Posterior vena cava (tissue), 2 donors: ENCODE measurements at regions not wholly inside any gene's neighbourhood (a gene's known extent, or its start where the extent isn't known, plus 50 kb on each side); places are given as distances from the start of the nearest gene placed in this dataset.

Source experiments
- DNase-seq: peaks from one replicate; pipeline ENCODE4 v3.0.0-alpha.2; 2020; ENCODE audit warnings: low spot score
- intact Hi-C, 2 donors: fragments of 100-400 bp; cut with DNase I; formaldehyde crosslinking; loops; one replicate each; pipeline versions ENCODE4 v1.14.1 to v1.14.2; 2022 to 2023
- donor health status: DM: yes; HTN: yes; CAD: no.
- donor health status: DM: yes; HTN: yes; CAD: no.

GRCh38 chr4:24664956-24665355 lies 80.6 kb upstream of the DHX15 start:
- intact Hi-C loops = no loop called here
- DNase-seq = no peak

- intact Hi-C loops = no loop called here
- DNase-seq = no peak
Measured at GRCh38 chr4:24666316-24666715, 82.0 kb upstream of the DHX15 start.

DNA sequence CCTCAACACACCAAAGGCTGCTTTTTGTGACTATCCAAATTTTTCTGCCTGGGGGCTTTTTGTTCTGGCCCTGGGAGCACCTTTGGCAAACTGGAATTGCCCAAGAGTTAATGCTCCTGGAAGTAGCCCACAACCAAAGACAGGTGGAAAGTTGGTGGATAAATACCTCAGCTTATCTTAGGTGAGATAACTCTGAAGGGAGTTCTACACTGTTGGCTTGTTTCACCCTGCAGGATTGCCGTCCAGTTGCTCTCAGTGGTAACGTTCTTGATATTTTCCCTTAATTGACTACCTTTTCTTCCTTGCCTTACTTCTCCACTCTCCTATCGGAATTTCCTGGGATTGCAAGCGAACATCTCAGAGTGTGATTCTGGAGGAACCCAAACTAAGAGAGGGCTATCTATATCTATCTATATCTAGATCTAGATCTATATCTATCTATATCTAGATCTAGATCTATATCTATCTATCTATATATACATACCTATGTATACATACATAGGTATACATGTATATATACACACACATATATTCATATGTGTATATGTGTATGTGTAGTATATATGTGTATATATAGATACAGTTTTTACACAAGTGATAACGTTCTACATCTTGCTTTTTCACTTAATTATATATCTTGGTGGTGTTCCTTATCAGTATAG lies 82.6 kb upstream of the DHX15 start:
- DNase-seq = no peak
- intact Hi-C loops = no loop called here

DNA sequence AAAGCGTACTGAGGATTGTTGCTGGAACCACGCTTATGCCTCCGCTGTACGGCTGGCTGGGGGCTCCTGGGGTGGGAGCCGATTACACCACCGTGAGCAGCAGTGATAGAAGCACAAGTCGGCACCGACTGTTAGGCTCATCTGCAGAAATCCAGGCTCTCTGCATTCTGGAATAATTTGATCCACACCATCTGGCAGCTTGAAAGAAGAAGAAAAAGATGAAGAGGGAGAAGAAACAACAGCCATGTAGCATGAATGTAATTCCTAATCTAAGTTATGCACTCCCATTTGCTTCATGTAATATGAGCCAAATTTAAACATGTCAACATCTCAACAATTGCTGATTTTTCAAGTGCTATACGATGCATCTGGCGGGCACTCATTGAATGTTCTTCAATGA lies 84.6 kb upstream of the DHX15 start:
- intact Hi-C loops = no loop called here
- DNase-seq = no peak

DNA sequence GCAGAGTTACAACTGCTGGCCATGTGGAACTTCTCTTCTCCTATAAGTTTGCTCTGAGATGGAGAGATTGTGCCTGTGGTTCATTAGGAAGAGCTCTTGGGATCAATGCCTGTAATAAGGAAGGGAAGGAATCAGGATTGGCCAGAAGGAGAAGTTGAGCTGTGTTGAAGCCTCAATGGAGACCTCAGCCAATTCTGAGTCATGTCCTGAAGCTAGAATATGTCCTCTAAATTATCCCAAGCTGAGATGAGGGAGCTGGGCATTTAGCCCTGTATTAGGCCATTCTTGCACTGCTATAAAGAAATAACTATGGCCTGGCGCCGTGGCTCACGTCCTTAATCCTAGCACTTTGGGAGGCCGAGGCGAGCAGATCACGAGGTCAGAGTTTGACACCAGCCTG lies 85.4 kb upstream of the DHX15 start:
- intact Hi-C loops = no loop called here
- DNase-seq = no peak

DNA sequence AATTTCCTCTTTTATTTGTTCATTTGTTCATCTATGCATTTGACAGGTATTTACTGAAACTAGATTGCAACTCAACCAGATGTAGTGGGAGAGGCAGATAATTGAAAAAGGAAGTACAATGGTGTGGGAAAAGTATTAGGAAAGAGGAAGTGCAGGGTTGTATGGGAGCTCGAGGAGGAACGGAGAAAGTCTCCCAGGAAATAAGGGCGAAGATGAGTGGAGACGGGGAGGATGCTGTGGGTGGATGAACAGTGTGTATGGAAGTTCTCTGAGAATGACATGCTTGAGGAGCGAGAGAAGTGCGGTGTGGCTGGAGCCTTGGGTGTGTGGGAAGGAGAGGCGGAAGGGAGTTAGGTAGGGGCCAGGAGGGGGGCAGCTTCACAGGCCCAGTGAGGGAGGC lies 87.5 kb upstream of the DHX15 start:
- DNase-seq = no peak
- intact Hi-C loops = no loop called here

DNA sequence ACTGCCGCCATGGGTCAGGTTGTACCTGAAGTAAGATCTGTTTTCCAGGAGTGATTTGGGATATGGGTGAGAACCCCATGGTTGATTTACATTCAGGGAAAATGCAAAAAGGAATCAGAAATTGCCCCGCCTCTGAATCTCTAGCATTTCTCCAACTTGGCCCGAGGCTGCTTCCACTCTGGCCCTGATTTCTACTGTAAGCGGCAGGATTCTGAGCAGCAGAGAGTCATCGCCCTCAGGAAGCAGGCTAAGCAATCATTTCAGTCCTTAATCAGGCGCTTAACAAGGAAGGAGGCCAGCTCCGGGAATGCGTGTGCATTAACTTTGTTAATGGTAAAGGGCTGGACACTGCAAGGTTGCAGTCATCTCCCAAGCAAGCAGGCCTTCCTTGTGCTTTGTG lies 88.5 kb upstream of the DHX15 start:
- no peak for DNase-seq
- intact Hi-C loops = no loop called here

GRCh38 chr4:24674279-24674678 lies 89.9 kb upstream of the DHX15 start:
- intact Hi-C loops = no loop called here
- no peak for DNase-seq

GRCh38 chr4:24675721-24676389 lies 91.5 kb upstream of the DHX15 start:
- intact Hi-C loops = no loop called here

GRCh38 chr4:24677909-24678308 lies 93.6 kb upstream of the DHX15 start:
- intact Hi-C loops = no loop called here
- DNase-seq = no peak

More at GRCh38 chr4:24675721-24676389, 91.5 kb upstream of the DHX15 start:
- DNase-seq = no peak

DNA sequence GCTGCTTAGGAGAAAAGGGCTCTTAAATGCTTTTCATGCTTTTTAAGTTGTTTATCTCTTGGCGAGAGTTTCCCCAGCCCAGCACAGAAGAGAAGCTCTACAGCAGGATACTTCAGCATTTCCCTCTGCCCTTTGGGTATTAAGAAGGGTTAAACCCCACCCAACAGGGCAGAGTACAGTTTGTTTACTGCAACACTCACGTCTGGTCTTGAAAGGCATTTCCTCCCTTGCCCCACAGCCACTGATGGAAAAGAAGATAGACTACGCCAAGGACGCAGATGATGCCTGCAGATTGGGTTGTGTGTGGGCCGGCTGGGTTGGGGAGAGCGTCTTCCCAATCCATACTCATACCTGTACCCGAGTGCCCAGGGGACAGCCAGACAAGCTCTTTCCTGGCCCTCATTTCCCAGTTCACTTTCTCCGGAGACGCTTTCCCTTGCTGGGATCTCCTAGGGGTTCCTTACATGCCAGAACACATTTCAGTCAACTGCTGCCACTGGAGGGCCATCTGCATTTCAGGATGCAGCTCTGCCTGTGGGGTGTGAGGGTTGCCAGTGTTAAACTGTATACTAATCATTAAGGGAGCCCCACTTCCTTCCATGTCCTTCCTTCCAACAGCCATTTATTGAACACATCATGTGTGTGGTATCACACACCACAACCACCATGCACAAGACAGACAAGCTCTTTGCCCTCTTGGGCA lies 96.5 kb upstream of the DHX15 start:
- no peak for DNase-seq
- intact Hi-C loops = no loop called here

DNA sequence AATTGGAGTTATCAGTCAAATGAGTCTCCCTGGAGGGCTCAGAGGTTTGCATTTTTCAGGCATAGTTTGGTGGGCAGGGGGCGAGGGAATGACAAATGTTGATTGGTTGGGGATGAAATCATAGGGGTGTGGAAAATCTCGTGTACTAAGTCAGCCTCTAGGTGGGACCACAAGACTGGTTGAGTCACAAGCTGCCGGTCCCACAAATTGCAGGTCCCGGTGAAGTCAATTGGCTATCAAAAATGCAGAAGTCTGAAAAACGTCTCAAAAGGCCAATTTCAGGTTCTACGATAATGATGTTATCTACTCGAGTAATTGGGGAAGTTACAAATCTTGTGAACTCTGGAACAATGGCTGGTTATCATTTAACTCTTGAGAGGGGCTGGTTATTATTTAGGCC lies 98.8 kb upstream of the DHX15 start:
- intact Hi-C loops = no loop called here
- DNase-seq = no peak

DNA sequence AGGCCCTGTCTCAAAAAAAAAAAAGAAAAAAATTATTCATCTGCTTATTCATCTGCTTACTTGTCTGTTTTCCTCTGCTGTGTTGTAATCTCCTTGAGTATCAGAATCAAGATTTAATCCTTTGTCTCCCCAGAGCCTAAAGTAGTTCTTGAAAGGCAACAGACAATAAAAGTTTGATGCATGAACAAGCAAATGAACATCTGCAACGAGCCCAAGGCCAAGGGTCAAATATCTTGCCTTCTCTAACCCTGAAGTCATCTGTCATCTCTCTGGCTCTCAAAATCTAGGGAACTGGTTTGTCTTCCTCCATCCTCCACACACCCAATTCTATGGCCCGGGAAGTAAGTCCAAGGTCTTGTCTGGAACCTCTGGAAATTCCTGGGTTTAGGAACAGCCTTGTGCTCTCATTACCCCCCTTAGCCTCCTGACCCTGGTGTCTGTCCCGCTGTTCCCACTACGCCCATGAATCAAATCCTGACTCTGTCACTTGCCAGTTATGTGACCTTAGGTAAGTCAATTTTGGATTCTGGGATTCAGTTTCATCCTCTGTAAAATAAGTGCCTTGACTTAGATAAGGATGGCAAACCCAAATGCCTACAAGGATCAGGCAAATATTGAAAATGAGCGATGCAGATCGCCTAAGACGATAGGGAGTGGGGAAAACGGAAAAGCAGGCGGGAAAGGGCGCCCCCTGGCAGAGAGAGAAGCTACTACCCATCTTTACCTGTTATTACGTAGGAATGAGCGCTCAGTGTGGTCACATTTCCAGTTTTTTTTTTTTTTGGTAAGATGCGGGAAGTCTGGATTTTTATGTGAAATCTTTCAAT lies 102.7 kb upstream of the DHX15 start:
- intact Hi-C loops = no loop called here
- DNase-seq = no peak

- intact Hi-C loops = no loop called here
- DNase-seq = no peak
Measured at GRCh38 chr4:24688453-24688852, 104.1 kb upstream of the DHX15 start.

- DNase-seq = no peak
- intact Hi-C loops = no loop called here
Measured at GRCh38 chr4:24689212-24689611, 104.9 kb upstream of the DHX15 start.

DNA sequence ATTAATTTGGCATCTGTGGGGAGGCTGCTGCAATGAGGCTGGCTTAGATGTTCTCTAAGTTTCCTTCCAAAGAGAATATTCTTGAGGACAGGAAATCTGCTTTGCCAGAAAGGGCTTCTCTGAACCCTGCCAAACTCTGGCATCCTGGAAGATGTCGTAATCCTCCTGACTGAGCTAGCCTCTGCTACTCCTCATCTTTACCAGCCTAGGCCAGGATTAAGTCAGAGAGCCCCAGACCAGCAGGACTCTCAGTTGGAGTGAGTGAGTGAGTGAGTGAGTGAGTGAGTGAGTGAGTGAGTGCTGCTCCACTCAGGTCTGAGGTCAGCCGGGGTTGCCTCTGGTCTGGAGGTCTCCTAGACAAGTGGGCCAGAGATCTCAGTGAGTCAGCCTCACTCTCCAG lies 104.9 kb upstream of the SOD3 start:
- no peak for DNase-seq
- intact Hi-C loops = no loop called here

DNA sequence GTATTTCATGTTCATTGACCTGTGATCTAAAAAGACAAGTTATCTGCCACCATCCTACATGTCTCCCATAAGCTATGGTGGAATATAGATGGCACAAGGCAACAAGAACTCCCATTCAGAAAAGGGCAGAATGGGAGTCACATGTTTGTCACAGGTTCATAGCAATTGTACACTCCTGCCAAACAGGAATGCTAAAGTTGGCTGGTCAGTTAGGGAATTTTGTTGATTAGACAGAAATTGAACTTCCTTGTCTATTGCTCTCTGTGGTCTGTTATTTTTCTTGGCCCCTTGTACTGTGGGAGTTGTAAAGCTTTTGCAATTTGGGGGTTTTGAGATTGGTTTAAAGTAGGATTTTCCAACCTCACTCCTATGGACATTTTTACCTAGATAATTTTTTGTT lies 101.7 kb upstream of the SOD3 start:
- intact Hi-C loops = no loop called here
- DNase-seq = no peak

GRCh38 chr4:24700118-24700517 lies 95.3 kb upstream of the SOD3 start:
- DNase-seq = no peak
- intact Hi-C loops = no loop called here

DNA sequence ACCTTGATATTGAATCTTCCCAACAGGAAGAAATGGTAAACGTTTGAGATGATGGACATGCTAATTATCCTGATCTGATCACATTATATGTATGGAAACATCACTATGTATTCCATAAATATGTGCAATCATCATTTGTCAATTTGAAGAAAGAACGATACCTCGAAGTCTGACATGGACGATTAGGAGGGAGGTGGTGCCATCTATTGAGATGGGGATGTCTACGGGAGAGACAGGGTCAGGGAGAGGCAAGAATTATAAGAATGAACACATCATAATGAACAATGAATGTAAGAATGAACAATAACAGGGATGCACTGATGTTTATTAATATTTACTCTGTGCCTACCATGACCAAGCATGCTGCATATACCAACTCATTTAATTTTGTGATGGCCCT lies 93.7 kb upstream of the SOD3 start:
- DNase-seq = no peak
- intact Hi-C loops = no loop called here

DNA sequence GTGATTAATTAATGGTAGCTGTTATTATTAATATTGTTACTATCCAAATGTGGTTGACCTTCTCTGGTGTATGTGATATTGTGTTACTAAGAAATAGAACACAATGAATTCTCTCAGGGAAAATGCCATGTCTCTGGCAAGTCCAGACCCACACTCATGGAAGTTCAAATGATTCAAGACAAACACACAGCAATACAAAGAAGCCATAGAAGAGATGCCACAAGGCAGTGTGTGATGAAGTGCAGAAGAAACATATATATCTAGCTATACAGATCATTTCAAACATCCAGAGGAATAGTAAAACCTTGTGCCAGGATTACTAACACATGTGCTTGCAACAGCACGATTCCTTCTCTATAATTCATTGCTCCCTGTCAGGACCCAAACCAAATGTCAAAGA lies 93.1 kb upstream of the SOD3 start:
- no peak for DNase-seq
- intact Hi-C loops = no loop called here
